ENCODE measurements at regions not wholly inside any gene's neighbourhood (a gene's known extent, or its start where the extent isn't known, plus 50 kb on each side); places are given as distances from the start of the nearest gene placed in this dataset.
"Not testable (repeated sequence)": the region's sequence is repeated elsewhere in the genome, so short reads cannot be mapped to it uniquely, and the experiment has no call there.

DNA sequence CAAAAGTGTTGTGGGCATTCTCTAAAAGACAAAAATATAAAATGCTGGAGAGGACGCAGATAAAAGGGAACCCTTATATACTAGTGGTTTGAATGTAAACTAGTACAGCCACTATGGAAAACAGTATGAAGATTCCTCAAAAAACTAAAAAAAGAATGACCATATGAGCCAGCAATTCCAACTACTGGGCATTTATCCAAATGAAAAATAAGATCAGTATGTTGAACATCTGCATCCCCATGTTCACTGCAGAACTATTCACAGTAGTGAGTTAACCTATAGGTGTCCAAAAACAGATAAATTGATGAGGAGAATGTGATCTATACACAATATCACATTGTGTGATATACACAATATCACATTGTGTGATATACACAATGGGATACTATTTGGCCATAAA lies 1615.3 kb downstream of the PCDH18 start:
- TF ChIP-seq CSDC2 (CRISPR knock-in tag; IDR thresholded peaks at IDR 0.05), result no peak
- TF ChIP-seq ESRRG (CRISPR knock-in tag; IDR thresholded peaks at IDR 0.05), result no peak
- TF ChIP-seq CREB5 (CRISPR knock-in tag; IDR thresholded peaks at IDR 0.05; ENCODE audit: low read depth), result no peak
- TF ChIP-seq, protein P1, sequence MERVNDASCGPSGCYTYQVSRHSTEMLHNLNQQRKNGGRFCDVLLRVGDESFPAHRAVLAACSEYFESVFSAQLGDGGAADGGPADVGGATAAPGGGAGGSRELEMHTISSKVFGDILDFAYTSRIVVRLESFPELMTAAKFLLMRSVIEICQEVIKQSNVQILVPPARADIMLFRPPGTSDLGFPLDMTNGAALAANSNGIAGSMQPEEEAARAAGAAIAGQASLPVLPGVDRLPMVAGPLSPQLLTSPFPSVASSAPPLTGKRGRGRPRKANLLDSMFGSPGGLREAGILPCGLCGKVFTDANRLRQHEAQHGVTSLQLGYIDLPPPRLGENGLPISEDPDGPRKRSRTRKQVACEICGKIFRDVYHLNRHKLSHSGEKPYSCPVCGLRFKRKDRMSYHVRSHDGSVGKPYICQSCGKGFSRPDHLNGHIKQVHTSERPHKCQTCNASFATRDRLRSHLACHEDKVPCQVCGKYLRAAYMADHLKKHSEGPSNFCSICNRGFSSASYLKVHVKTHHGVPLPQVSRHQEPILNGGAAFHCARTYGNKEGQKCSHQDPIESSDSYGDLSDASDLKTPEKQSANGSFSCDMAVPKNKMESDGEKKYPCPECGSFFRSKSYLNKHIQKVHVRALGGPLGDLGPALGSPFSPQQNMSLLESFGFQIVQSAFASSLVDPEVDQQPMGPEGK (CRISPR knock-in tag; IDR thresholded peaks at IDR 0.05; ENCODE audit: borderline replicate concordance), result no peak
- no peak for TF ChIP-seq GLIS3 (CRISPR knock-in tag; IDR thresholded peaks at IDR 0.05)
- no peak for TF ChIP-seq ARNTL (CRISPR knock-in tag; IDR thresholded peaks at IDR 0.05; ENCODE audit: borderline replicate concordance, low read depth)
- TF ChIP-seq RARB (CRISPR knock-in tag; IDR thresholded peaks at IDR 0.05), result no peak
- no peak for TF ChIP-seq PPARA (CRISPR knock-in tag; IDR thresholded peaks at IDR 0.05; ENCODE audit: borderline replicate concordance)
- no peak for TF ChIP-seq ISL1 (CRISPR knock-in tag; IDR thresholded peaks at IDR 0.05)
- TF ChIP-seq ZFP3 (CRISPR knock-in tag; IDR thresholded peaks at IDR 0.05), result no peak
- TF ChIP-seq ZNF565 (CRISPR knock-in tag; conservative IDR thresholded peaks at IDR 0.05; ENCODE audit: low read depth), result no peak
- TF ChIP-seq TCF4 (CRISPR knock-in tag; IDR thresholded peaks at IDR 0.05; ENCODE audit: borderline replicate concordance), result no peak
- no peak for TF ChIP-seq ZFP30 (CRISPR knock-in tag; IDR thresholded peaks at IDR 0.05)
- no peak for TF ChIP-seq ZC3H10 (CRISPR knock-in tag; IDR thresholded peaks at IDR 0.05)
- TF ChIP-seq CSRNP3 (CRISPR knock-in tag; IDR thresholded peaks at IDR 0.05), result no peak
- TF ChIP-seq ZNF8 (CRISPR knock-in tag; IDR thresholded peaks at IDR 0.05), result no peak
- no peak for TF ChIP-seq SNAI2 (CRISPR knock-in tag; IDR thresholded peaks at IDR 0.05)
- no peak for TF ChIP-seq ZNF70 (CRISPR knock-in tag; IDR thresholded peaks at IDR 0.05)
- TF ChIP-seq OSR1 (CRISPR knock-in tag; IDR thresholded peaks at IDR 0.05), result no peak

DNA sequence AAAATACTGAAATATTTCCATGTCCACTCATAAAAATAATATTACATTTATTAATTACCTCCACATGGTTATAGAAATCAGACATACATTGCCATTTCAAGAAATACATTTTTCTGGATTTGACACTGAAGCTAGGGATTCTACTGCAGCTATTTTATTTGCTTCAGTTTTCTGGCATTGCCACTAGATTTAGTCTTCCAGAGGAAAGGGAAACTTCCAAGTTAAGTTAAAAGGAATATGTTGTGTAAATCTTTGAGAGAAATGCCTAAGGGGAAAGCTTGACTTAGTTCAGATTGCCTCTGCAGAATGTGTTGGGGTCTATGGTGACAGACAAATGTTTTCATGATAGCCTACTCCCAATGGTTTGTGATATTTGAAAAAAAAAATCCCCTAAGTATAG lies 1631.3 kb downstream of the PCDH18 start:
- TF ChIP-seq, protein P2, sequence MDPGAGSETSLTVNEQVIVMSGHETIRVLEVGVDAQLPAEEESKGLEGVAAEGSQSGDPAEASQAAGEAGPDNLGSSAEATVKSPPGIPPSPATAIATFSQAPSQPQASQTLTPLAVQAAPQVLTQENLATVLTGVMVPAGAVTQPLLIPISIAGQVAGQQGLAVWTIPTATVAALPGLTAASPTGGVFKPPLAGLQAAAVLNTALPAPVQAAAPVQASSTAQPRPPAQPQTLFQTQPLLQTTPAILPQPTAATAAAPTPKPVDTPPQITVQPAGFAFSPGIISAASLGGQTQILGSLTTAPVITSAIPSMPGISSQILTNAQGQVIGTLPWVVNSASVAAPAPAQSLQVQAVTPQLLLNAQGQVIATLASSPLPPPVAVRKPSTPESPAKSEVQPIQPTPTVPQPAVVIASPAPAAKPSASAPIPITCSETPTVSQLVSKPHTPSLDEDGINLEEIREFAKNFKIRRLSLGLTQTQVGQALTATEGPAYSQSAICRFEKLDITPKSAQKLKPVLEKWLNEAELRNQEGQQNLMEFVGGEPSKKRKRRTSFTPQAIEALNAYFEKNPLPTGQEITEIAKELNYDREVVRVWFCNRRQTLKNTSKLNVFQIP (CRISPR knock-in tag; IDR thresholded peaks at IDR 0.05; ENCODE audit: borderline replicate concordance, low read depth), result no peak
- TF ChIP-seq, protein P1 (CRISPR knock-in tag; IDR thresholded peaks at IDR 0.05; ENCODE audit: borderline replicate concordance), result no peak
- no peak for ATAC-seq

More for the DNA sequence above, 1615.3 kb downstream of the PCDH18 start:
- peak; percentile 71 for ATAC-seq

GRCh38 chr4:135864304-135864703 lies 1662.7 kb upstream of the PABPC4L start:
- not testable (repeated sequence) for ATAC-seq

GRCh38 chr4:135840781-135841180 lies 1639.2 kb upstream of the PABPC4L start:
- TF ChIP-seq OSR1 (CRISPR knock-in tag; IDR thresholded peaks at IDR 0.05) (no peak), ZFP3 (CRISPR knock-in tag; IDR thresholded peaks at IDR 0.05) (no peak), CREB5 (CRISPR knock-in tag; IDR thresholded peaks at IDR 0.05; ENCODE audit: low read depth) (no peak), CSRNP3 (CRISPR knock-in tag; IDR thresholded peaks at IDR 0.05) (no peak)
- ATAC-seq, result no peak

Measured in SK-N-SH treated with all-trans-retinoic acid at 6 μM for 48 hours (cell line).